RKO (cell line): ENCODE measurements at regions not wholly inside any gene's neighbourhood (a gene's known extent, or its start where the extent isn't known, plus 50 kb on each side); places are given as distances from the start of the nearest gene placed in this dataset.
"Not testable (repeated sequence)": the region's sequence is repeated elsewhere in the genome, so short reads cannot be mapped to it uniquely, and the experiment has no call there.

Source experiments
- DNase-seq: peaks from one replicate; pipeline ENCODE4 v3.0.0-alpha.2; 2016; ENCODE audit warnings: low spot score

DNA sequence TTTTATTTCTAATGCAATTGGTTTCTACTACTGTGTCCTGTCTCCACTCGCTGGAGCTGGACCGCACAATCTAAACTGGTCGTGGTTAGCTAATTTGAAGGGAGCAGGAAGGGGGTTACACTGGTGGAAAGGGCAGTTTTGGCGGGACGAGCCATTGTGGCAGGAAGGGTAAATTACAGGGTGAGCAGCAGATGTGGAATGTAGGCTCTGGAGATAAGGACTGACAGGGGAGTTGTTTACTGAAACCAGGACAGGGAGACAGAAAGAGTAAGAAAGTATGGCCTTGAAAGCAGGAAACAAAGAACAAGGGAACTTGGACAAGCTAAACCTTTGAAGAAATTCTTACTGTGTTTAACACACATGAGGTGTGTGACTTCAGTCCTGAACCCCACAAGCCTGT lies 147.8 kb downstream of the ATXN7L3B start:
- DNase-seq: no peak

DNA sequence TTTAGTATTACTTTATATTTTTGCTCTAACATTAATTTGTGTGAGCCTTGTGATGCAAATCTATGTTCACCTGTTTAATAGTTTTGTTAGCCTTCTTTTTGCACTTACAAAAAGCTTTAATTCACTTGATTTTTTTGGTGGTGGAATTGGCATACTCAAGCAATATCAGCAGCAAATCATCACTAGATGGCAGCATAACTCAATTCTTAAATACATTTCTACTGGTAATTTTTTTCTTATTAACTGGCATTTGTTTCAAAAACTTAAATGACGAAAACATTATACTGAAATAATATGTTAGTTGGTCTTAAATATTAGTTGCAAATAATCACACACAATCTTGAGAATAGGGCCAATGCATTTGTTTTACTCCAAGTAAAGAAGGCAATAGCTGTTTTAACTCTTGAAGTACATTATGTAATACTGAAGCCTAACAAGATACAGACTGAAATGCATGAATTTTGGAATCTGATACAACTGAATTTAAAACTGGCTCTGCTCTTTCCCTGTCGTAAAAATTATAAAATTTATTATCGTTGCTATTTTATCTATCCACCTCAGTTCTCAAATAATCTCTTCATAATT lies 151.5 kb downstream of the ATXN7L3B start:
- DNase-seq: peak; percentile 78

DNA sequence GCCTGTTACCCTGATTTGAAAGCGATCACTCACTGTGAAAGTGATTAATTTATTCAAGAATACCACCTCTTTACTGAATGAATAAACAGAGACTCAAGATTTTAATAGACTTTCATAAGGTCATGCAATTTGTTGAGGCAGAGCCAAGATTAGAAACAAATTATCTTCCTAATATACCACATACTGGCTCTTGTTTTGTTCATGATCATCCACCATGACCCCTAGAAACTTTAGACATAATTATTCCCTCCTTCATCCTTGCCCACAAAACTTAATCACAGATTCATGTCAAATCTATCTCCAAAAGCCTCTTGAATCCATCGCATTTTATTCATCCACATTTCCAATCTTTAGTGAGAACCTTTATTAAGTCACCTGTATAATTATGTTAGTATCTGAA lies 152.3 kb downstream of the ATXN7L3B start:
- DNase-seq: no peak

DNA sequence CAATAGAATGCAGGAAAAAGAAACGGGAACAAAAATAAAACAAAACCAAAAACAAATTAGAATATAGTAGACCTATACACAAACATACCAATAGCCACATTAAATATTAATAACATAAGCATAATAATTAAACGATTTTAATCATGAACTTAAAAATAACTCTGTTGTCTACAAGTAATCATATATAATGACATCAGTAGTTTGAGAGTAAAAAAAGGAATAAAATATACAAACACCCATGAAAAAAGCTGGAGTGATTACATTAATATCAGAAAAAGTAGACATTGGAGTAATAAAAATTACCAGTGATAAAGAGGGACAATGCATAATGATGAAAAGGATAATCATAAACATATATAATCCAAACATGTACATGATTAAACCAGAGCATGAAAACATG lies 181.8 kb downstream of the ATXN7L3B start:
- DNase-seq: no peak

DNA sequence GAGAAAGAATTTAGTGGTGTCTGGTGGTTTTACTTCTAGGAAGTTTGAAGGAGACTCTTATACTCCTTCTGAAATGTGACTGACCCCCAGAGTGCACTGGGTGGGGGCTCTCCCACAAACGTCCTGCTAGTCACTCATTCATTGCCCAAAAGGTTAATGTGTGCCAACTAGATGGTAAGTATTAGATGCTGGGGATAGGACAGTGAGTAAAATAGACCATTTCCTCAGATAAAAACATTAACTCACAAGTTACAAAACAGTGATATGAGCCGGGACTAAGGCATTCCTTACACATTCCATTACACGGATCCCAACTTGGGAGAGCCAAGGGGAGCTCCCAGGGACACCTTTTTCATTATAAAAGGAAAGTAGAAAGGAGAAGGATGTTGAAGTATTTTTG lies 185.1 kb downstream of the ATXN7L3B start:
- no peak for DNase-seq

DNA sequence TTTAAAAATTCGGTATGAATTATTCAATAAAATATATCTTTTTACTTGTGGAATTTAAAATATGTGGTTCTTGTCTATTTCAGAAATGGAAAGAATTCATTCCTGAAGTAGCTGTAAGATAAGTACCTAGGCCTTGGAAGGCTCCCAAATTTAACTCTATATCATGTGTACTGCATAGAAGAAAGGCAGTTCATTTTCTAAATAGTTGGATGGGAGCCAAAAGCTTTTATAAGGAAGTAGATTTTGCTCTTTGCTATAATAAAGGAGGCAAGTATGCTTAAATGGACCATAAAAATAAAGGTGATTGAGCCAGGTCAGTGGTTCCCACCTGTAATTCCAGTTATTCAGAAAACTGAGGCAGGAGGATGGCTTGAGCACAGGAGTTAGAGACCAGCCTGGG lies 187.5 kb downstream of the ATXN7L3B start:
- DNase-seq: no peak

DNA sequence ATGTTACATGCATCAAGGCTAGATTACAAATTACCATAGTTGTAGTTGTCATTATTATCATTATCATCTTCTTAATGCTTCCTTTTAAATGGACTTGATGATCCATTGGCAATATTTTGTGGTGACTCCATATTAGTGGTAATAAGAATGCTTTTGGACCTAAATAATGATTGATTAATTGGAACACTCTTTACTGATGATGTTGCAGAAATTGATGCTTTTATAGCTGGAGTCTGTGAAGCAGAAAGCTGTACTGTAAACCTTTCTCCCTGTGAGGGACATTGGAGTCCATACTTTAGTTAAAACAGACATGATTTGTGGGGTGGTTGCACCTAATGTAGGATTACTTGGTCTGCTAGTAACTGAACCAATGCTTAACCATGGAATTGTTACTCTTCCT lies 190.4 kb downstream of the ATXN7L3B start:
- DNase-seq: no peak

DNA sequence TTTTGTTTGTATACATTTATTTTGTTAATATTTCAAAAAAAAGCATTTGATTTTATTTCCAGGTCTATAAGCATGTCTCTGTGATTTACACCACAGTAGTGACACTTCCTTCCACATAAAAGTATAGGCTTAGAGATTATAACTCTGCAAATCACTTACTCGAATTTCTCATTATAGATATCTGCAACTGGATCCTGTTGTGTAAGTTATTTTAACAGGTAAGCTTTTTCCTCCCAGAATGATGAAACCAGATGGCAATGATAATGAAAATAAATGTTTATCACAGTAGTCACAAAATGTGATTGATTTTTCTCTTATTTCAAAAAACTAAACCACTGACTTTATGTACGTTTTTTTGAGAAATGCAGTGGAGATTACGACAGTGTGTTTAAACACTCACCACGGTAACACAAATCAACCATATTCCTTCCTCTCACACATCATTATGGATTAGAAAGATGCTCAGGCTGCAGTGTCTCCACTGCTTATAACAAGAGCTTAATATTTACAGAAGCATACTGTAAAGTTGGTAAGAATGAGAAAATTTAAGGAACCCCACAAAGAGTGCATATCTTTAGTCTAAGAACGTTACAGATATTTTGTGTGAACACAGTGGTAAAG lies 194.6 kb downstream of the ATXN7L3B start:
- no peak for DNase-seq

DNA sequence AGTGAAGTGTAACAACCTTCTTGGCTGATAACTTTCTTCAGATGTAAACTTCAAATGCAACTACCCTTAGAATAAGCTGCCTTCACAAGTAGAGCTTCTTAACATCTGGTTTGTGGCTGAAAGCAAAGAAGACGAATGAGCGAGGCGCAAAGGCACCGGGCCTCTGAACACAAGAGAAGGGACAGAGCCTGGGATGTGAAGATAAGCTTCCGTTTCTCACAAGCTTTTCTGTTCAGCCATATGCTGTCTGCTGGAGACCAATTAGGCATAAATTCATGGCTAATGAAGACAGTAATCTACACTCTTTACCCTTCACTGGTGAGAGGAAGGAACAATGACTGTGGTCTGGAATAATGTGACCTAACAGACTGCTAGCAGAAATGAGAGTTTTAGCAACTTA lies 195.2 kb downstream of the ATXN7L3B start:
- DNase-seq: no peak

DNA sequence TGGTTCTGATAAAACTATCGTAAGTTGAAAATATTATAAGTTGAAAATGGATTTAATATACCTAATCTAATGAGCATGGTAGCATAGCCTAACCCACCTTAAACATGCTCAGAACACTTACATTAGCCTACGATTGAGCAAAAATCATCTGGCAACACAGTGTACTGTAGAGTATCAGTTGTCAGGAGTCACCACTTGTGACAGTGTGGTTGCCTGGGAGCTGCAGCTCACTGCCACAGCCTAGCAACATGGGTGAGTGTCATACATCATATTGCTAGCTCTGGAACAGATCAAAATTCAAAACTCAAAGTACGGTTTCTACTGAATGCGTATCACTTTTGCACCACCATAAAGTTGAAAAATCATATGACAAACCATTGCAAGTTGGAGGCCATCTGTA lies 203.5 kb downstream of the ATXN7L3B start:
- DNase-seq: no peak

DNA sequence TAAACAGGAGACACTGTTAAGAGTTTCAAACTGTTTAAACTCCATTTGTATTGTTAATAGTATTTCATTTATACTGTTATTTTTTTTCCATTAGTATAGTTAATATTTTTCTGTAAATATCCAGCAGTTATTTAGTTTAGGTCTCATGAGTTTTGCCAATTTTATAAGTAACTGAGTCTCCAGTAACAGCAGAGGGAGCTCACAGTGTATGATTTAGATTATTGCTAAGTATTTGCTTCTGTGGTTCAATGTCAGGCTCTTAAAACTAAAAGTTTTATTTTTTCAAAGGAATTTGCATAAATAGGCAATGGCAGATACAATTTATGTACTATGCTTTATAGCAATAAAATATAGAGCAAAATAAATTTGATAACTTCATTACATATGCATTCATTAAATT lies 209.7 kb downstream of the ATXN7L3B start:
- DNase-seq: peak; percentile 68

DNA sequence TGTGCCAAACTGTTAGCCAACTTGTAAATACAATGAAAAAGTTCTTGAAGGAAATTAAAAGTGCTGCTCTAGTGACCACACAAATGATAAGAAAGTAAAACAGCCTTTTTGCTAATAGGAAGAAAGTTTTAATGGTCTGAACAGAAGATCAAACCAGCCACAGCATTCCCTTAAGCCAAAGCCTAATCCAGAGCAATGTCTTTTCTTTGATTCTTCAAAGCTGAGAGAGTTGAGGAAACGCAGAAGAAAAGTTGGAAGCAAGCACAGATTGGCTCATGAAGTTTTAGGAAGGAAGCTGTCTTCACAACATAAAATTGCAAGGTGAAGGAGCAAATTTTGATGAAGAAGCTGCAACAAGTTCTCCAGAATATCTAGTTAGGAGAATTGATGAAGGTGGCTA lies 213.8 kb downstream of the ATXN7L3B start:
- DNase-seq: no peak

DNA sequence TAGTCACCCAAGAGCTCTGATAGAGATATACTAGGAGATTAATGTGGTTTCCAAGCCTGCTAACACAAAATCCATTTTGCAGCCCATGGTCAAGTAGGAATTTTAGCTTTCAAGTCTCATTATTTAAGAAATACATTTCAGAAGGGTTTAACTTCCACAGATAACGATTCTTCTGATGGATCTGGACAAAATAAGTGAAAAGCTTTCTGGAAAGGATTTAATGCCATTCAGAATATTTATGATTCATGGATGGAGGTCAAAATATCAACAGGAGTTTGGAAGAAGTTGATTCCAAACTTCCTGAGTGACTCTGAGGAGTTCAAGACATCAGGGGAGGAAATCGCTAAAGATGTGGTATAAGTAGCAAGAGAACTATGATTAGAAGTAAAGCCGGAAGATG lies 214.6 kb downstream of the ATXN7L3B start:
- no peak for DNase-seq

DNA sequence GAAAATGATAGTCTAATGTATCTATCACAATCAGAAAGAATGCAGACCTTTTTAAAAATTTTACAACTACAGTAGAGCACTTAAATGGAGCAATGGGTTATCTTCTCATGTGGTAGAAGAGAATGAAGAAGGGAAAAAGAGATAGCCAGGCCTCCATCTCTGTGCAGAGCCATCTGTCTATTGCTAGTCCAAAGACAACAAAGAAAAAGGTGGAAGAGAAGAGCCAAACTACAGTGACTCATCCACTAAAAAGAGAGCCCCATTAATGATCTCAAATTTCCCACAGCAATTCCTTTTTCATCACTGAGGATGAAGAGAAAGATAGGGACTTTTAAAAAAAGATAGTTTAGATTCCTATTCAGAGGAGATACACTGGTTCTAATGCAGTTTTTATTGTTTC lies 232.9 kb downstream of the ATXN7L3B start:
- no peak for DNase-seq

DNA sequence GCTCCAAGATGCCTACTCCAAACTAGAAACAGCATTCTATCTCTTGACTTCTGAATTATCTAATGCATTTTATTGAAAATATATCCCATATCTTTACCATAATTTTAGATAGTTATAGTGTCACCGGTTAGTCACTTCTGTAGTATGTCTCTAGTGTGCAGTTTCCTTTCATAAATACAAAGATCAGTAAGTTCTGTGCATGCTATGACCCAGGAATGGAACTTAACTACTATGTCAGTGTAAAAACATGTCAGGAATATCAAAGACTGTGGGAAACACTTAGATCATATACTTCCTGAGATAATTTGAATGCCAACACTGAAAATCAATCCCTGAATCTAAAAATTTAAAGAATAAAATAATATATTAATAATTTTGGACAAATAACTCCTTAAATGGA lies 237.6 kb downstream of the ATXN7L3B start:
- DNase-seq: no peak

DNA sequence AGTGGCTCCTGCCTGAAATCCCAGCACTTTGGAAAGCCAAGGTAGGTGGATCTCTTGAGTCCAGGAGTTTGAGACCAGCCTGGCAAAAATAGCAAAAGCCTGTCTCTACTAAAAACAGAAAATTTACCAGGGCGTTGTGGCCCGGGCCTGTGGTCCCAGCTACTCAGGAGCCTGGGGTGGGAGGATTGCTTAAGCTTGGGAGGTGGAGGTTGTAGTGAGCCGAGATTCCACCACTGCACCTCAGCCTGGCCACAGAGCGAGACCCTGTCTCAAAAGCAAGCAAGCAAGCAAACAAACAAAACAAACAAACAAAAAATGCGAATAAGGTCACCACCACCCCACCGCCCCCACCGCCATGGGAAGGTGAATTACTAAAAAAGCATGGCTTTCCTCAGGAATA lies 238.7 kb downstream of the ATXN7L3B start:
- DNase-seq: no peak

DNA sequence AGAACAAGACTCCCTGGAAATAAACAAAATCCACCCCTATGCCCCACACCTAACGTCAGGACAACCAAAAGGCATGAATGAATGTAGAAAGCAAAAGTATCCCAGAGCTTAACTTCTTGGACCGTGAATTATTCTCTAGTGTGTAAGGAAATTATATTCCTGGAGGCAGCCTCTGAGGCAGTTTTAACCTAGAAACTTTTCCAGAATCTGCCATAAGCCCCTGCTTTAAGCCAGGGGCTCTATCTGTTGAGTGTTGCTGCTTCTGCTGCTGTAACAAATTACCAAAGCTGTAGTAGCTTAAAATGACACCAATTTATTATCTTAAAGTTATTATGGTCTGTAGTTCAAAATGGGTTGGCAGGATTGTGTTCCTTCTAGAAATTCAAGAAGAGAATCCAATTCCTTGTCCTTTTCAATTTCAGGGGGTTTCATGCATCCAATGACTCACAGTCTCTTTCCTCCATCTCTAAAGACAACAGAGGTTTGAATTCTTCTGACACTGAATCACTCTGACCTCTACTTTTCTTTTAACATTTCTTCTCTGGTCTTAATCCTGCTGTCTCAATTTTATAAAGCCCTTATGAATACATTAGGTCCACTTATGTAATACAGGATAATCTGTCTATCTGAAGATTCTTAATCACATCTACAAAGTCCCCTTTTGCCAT lies 242.7 kb downstream of the ATXN7L3B start:
- no peak for DNase-seq

DNA sequence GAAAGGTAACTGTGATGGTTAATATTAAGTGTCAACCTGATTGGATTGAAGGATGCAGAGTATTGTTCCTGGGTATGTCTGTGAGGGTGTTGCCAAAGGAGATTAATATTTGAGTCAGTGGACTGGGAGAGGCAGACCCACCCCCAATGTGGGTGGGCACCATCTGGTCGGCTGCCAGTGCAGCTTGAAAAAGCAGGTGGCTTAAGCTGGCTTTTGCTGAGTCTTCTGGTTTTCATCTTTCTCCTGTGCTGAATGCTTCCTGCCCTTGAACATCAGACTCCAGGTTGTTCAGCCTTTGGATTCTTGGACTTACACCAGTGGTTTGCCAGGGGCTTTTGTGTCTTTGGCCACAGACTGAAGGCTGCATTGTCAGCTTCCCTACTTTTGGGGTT lies 243.2 kb downstream of the ATXN7L3B start:
- DNase-seq: not testable (repeated sequence)

DNA sequence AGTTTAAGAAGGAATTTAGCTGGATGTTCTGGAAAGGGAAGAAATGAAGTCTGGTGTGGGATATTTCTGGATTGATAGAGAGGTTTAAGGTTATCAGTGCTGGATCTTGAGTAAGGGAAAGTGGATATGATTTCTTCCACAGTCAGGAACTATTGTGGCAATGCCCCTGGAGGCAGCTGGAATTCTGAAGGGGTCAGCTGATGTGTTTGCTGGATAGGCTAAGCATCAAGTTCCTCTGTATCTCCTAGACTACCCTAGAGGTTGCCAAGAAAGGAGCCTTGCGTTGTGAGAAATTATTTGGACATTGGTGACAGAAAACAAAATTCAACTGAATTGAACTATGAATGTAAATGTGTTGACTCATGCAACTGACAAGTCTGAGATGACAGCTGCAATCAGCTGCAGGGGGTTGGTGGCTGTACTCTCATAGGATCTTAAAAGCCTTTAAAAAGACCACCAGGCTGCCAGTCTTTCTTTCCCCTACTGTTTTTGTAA lies 244.4 kb downstream of the ATXN7L3B start:
- DNase-seq: no peak

DNA sequence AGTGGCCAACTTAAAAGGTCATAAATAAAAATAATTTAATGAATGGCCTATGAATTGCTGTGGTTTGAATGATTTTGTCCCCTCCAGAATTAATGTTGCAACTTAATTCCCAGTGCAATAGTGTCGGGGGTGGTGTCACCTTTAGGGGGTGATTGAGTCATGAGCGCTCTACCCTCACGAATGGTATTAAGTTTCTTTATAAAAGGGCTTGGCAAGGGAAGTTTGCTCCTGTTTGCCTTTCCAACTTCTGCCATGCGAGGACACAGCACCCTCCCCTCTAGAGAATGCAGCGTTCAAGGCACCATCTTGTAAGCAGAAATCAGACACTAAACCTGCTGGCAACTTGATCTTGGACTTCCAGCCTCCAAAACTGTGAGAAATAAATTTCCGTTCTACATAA lies 253.3 kb downstream of the ATXN7L3B start:
- no peak for DNase-seq

DNA sequence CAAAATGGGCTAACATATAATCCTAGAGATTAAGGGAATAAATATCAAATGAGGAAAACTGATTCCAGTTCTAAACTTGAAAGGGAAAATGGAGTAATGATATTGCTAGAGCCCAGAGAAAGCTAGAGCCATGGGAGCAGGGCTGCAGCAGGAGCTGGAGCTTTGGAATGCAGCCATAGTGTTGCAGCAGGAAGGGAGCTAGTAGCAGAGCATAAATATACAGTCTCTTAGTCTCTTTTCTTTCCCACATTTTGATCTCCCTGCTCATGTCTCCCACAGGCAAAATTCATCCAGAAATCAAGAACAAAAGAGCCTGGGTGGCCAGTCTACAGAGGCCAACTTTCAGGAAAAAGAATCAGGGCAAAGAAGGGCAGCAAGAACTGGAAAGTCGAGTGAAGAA lies 253.7 kb downstream of the ATXN7L3B start:
- DNase-seq: no peak

DNA sequence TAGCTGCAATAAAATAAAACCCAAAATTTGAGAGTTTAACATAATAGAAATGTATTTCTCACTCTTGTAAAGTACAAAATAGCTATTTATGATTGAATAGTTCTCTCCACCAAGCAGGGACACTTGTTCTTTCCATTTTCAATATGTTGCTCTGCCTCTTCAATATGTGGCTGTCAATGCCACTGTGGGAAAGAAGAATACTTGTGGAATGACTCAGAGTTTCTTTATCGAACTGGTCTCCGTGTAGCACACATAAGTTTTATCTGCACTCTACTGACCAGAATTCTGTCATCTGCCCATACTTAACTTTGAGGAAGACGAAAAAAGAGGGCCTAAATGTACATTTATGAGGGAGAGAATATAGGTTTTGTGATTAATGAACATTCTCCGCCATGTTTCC lies 256.9 kb downstream of the ATXN7L3B start:
- no peak for DNase-seq

DNA sequence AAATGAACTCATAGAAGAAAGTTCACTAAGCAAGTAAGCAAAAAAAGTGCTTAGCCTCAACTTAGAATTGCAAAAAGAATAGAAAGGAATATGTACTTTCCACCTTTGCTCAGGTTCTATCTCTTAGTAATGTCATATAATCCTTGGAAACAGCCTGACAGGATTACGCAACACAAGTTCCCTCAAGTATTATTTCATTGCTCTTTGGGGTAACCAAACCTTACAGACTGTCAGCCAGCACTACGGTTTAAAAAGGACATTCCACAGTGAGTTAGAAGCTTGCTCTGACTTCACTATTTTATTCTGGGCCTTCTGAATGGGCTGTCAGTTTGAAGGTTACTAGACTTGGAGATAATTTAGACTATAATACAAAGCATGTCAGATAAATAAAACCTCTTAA lies 264.0 kb downstream of the ATXN7L3B start:
- DNase-seq: no peak
